ENCODE measurements at regions not wholly inside any gene's neighbourhood (a gene's known extent, or its start where the extent isn't known, plus 50 kb on each side); places are given as distances from the start of the nearest gene placed in this dataset.
A peak's percentile ranks its signal among the peaks of the same experiment; 100 is the strongest.

DNA sequence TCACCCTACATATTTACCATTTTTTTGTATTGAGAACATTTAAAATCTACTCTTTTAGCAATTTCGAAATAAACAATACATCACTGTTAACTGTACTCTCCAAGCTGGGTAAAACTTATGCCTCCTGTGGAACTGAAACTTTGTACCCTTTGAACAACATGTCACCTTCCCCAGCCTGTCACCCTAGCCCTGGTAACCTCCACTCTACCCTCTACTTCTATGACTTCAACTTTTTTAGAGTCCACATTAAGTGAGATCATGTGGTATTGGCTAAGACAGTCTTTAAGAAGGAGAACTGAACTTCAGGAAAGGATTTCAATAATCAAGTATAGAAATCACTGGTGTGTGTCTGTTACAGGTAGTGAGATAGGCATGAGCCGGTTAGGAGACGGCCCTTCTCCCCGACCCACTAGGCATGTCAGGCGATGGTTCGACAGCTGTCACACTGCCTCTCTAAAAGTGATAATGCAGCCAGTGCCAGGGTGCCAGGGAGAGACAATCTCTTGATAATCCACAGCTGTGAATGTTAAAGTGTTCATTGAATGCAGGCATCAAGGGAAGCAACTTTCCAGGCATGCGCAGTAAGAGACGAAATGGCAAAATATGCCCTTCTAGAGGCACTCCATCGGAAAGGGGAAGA lies 74.6 kb upstream of the RNF152 start:
- Histone ChIP-seq H3K36me3 (no peaks in the 10 kb centered on the region), H3K27ac (no peak overlapping the region), H3K4me3 (no peak overlapping the region), H3K27me3 (no peaks in the 10 kb centered on the region), H3K4me1 (no peaks in the 10 kb centered on the region), H3K9me3 (no peaks in the 10 kb centered on the region)
- intact Hi-C loops (cut with DNase I) = no loop called here
- ATAC-seq (peak; percentile 18), DNase-seq (no peak)
- TF ChIP-seq, protein P1, sequence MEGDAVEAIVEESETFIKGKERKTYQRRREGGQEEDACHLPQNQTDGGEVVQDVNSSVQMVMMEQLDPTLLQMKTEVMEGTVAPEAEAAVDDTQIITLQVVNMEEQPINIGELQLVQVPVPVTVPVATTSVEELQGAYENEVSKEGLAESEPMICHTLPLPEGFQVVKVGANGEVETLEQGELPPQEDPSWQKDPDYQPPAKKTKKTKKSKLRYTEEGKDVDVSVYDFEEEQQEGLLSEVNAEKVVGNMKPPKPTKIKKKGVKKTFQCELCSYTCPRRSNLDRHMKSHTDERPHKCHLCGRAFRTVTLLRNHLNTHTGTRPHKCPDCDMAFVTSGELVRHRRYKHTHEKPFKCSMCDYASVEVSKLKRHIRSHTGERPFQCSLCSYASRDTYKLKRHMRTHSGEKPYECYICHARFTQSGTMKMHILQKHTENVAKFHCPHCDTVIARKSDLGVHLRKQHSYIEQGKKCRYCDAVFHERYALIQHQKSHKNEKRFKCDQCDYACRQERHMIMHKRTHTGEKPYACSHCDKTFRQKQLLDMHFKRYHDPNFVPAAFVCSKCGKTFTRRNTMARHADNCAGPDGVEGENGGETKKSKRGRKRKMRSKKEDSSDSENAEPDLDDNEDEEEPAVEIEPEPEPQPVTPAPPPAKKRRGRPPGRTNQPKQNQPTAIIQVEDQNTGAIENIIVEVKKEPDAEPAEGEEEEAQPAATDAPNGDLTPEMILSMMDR (IDR thresholded peaks at IDR 0.05) = no peak

DNA sequence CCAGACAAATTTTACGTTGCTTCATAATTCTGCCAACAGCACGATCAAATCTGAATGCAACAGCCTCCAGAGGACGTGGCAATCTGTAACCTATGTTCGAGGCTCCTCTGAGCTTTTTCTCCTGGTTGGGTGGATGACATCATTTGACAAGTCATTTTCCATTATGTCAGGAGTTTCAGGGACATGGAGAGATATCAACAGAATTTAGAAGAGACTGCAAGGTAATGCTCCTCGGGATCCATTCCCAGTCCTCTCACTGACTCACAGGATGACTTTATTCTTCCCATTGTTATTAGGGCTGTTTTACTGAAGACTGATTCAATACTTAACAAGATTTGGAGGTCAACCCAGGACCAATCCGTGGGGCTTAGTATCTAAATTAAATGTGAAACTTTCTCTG lies 72.5 kb upstream of the RNF152 start:
- Histone ChIP-seq H3K27ac (no peak overlapping the region), H3K4me3 (no peak overlapping the region), H3K36me3 (no peaks in the 10 kb centered on the region), H3K9me3 (no peaks in the 10 kb centered on the region), H3K27me3 (no peaks in the 10 kb centered on the region), H3K4me1 (no peaks in the 10 kb centered on the region)
- intact Hi-C loops (cut with DNase I) = no loop called here
- TF ChIP-seq, protein P1 (IDR thresholded peaks at IDR 0.05) = no peak
- ATAC-seq (no peak), DNase-seq (no peak)

DNA sequence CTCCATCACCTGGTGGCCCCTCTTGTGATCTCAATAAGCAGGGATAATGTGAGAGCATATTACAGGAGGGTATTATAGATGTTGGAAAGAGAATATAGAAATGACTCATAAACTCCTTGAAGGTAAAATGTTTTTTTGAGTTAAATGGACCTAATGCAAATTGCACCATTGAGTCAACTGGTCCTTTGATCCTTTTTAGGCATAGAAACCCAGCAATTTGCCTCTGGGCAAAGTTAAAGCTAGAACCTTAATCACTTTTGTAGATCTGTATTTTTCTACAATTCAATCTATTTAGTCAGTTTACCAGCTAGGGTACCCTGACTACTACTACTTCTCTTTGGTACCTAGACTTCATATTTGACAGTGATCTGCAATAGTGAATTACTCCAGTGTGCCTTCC lies 71.8 kb upstream of the RNF152 start:
- Histone ChIP-seq H3K4me1 (no peaks in the 10 kb centered on the region), H3K4me3 (no peak overlapping the region), H3K27ac (no peak overlapping the region), H3K9me3 (no peaks in the 10 kb centered on the region), H3K27me3 (no peaks in the 10 kb centered on the region), H3K36me3 (no peaks in the 10 kb centered on the region)
- ATAC-seq (no peak), DNase-seq (no peak)
- TF ChIP-seq, protein P1 (IDR thresholded peaks at IDR 0.05) = no peak
- intact Hi-C loops (cut with DNase I) = no loop called here

DNA sequence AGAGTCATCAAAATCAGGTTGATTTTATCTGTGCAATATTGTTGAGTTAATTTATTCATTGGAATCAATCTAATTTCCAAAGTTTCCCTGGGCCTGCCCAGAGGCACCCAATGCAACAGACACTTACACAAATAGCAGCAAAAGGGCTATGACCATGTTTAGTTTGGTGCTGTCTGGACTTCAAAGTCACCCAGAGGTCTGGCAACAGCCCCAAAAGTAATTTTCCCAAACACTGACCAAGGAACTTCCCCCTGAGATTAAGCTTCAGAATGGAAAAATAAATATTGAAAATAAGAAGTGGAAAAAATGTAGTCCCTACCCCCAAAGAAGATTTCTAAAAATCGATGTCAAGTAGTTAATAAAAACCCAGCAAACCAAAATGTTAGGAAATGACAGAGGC lies 70.9 kb upstream of the RNF152 start:
- Histone ChIP-seq H3K27me3 (no peaks in the 10 kb centered on the region), H3K27ac (no peak overlapping the region), H3K36me3 (no peaks in the 10 kb centered on the region), H3K4me3 (no peak overlapping the region), H3K9me3 (no peaks in the 10 kb centered on the region), H3K4me1 (no peaks in the 10 kb centered on the region)
- TF ChIP-seq, protein P1 (IDR thresholded peaks at IDR 0.05) = no peak
- DNase-seq = no peak
- intact Hi-C loops (cut with DNase I) = no loop called here
- no peak for ATAC-seq

DNA sequence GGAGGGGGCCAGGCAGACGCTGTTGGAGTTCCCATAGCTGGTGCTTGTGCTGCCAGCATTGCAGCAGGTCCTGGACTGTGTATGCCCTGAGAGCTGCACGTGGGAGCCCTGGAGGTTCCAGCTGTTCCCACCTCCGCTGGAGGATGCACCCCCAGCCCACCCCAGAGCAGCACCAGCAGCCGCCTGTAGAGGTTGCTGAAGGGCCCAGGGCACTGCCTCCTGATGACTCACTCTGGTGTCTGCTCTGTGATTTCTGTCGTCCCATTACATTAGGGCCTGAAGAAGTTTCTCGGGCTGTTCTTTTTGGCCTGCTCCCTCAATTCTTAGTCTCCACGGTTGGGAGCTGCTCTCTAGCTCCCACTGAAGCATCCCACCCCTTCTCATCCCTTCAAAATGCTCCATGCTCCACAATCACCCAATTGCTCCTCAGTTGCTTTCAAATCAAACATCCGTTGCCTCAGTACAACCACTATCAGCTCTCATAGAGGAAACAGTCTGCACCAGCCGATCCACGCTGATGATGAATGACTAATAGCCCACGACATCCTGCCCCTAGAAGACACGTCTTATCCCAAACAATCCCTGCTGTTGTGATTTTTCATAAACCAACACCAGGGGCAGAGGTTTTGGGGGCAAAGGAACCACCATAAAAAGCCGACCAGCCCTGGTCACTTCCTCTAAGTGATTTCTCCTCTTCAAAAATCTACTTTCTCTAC lies 65.2 kb upstream of the RNF152 start:
- DNase-seq (peak in 1 of 4 donors; percentile 43), ATAC-seq (no peak)
- no peaks in the 10 kb centered on the region for H3K27me3 ChIP-seq
- intact Hi-C loops (cut with DNase I) = no loop called here
- no peaks in the 10 kb centered on the region for H3K4me1 ChIP-seq
- H3K27ac ChIP-seq = no peak overlapping the region
- H3K9me3 ChIP-seq = no peaks in the 10 kb centered on the region
- TF ChIP-seq, protein P1 (IDR thresholded peaks at IDR 0.05) = no peak
- no peak overlapping the region for H3K4me3 ChIP-seq
- H3K36me3 ChIP-seq = no peaks in the 10 kb centered on the region

All from left lung (tissue), 4 donors.